ENCODE measurements at regions not wholly inside any gene's neighbourhood (a gene's known extent, or its start where the extent isn't known, plus 50 kb on each side); places are given as distances from the start of the nearest gene placed in this dataset.

DNA sequence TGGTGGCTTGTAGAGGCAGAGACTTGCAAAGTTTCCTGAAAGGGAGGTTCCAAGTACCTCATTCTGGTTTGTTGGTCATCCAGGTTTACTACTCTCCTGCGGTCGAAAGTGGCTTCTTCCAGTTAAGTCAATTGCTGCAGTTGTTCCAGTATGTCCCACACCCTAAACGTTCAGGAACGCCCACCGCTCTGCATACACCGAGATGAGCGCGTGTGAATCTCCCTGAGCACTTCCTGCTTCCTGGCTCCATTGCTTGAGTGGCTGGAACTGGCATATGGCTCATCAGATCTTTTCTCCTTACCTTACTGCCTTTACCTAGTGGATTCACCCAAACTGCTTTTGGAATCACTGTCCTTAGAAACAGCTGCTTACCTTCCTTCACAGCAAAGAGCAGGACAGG, 59.1 kb upstream of the GLIS3 start:
- Histone ChIP-seq H3K9ac (ENCODE audit: low read length) (no peak overlapping the region), H4K20me1 (ENCODE audit: insufficient read depth) (no peaks in the 10 kb centered on the region), H3K9me3 (ENCODE audit: low read length) (no peaks in the 10 kb centered on the region), H3K27ac (ENCODE audit: low read length) (no peak overlapping the region), H3K4me2 (ENCODE audit: low read length) (no peak overlapping the region), H3K4me3 (ENCODE audit: low read length) (no peak overlapping the region), H3K79me2 (replicated peaks; ENCODE audit: insufficient read depth, low read length) (no peaks in the 10 kb centered on the region), H3K36me3 (ENCODE audit: insufficient read depth, low read length) (no peaks in the 10 kb centered on the region), H2AFZ (ENCODE audit: low read depth, low read length) (no peak overlapping the region), H3K9me2 (ENCODE audit: insufficient read depth, low read length) (no peaks in the 10 kb centered on the region), H3K27me3 (ENCODE audit: insufficient read depth, low read depth, low read length) (no peaks in the 10 kb centered on the region), H3F3A (ENCODE audit: insufficient read depth, low read length, poor library complexity, severe bottlenecking) (no peaks in the 10 kb centered on the region)
- TF ChIP-seq TAF1 (IDR thresholded peaks at IDR 0.05; ENCODE audit: low read depth), result no peak
- no peak for TF ChIP-seq SMC3 (conservative IDR thresholded peaks at IDR 0.05; ENCODE audit: poor library complexity)
- no peak for TF ChIP-seq REST (IDR thresholded peaks at IDR 0.05; ENCODE audit: borderline replicate concordance)
- TF ChIP-seq RAD21 (conservative IDR thresholded peaks at IDR 0.05), result no peak
- no peak for TF ChIP-seq CTCF (IDR thresholded peaks at IDR 0.05; ENCODE audit: poor library complexity, severe bottlenecking)
- TF ChIP-seq EZH2 (IDR thresholded peaks at IDR 0.05; ENCODE audit: borderline replicate concordance, insufficient read depth, low read length, poor library complexity, severe bottlenecking), result no peak
- no peak for TF ChIP-seq MXI1 (conservative IDR thresholded peaks at IDR 0.05; ENCODE audit: poor library complexity, severe bottlenecking)
- no peak for TF ChIP-seq EP300 (conservative IDR thresholded peaks at IDR 0.05; ENCODE audit: poor library complexity, severe bottlenecking)
- no peak for TF ChIP-seq POLR2AphosphoS5 (IDR thresholded peaks at IDR 0.05)

DNA sequence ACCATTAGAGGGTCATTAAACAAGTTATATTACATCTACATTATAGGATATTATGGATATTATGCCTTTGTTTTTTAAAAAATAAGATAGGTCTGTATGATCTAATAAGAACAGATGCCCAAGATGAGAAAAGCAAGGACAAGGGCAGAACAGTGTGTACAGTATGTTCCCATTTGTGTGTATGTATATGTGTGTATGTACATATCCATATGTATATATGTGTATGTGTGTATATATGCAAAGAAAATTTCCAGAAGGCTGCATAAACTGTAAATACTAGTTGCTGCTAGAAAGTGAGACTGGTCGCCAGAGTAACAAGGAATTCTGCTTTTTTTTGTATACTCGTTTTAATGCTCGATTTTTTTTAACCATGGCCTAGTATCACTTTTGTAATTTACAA, 58.1 kb upstream of the GLIS3 start:
- TF ChIP-seq CTCF (IDR thresholded peaks at IDR 0.05; ENCODE audit: poor library complexity, severe bottlenecking), result no peak
- Histone ChIP-seq H3K4me2 (ENCODE audit: low read length) (no peak overlapping the region), H3K9me2 (ENCODE audit: insufficient read depth, low read length) (no peaks in the 10 kb centered on the region), H3K9ac (ENCODE audit: low read length) (no peak overlapping the region), H2AFZ (ENCODE audit: low read depth, low read length) (no peak overlapping the region), H4K20me1 (ENCODE audit: insufficient read depth) (no peaks in the 10 kb centered on the region), H3K27me3 (ENCODE audit: insufficient read depth, low read depth, low read length) (no peaks in the 10 kb centered on the region), H3K79me2 (replicated peaks; ENCODE audit: insufficient read depth, low read length) (no peaks in the 10 kb centered on the region), H3K36me3 (ENCODE audit: insufficient read depth, low read length) (no peaks in the 10 kb centered on the region), H3K27ac (ENCODE audit: low read length) (no peak overlapping the region), H3F3A (ENCODE audit: insufficient read depth, low read length, poor library complexity, severe bottlenecking) (no peaks in the 10 kb centered on the region), H3K9me3 (ENCODE audit: low read length) (no peaks in the 10 kb centered on the region), H3K4me3 (ENCODE audit: low read length) (no peak overlapping the region)

Measured in neural cell (in vitro differentiated cells).